ENCODE measurements at regions not wholly inside any gene's neighbourhood (a gene's known extent, or its start where the extent isn't known, plus 50 kb on each side); places are given as distances from the start of the nearest gene placed in this dataset.

- Histone ChIP-seq H3K9me3 (ENCODE audit: severe bottlenecking) (no peaks in the 10 kb centered on the region), H3K36me3 (no peaks in the 10 kb centered on the region), H3K27ac (no peak overlapping the region), H3K27me3 (ENCODE audit: insufficient read depth, low read depth, severe bottlenecking) (no peaks in the 10 kb centered on the region), H3K4me3 (ENCODE audit: low read depth, low read length) (no peak overlapping the region)
- DNase-seq, result no peak
- TF ChIP-seq, protein P1, sequence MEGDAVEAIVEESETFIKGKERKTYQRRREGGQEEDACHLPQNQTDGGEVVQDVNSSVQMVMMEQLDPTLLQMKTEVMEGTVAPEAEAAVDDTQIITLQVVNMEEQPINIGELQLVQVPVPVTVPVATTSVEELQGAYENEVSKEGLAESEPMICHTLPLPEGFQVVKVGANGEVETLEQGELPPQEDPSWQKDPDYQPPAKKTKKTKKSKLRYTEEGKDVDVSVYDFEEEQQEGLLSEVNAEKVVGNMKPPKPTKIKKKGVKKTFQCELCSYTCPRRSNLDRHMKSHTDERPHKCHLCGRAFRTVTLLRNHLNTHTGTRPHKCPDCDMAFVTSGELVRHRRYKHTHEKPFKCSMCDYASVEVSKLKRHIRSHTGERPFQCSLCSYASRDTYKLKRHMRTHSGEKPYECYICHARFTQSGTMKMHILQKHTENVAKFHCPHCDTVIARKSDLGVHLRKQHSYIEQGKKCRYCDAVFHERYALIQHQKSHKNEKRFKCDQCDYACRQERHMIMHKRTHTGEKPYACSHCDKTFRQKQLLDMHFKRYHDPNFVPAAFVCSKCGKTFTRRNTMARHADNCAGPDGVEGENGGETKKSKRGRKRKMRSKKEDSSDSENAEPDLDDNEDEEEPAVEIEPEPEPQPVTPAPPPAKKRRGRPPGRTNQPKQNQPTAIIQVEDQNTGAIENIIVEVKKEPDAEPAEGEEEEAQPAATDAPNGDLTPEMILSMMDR (IDR thresholded peaks at IDR 0.05; ENCODE audit: low read depth, low read length), result no peak
Measured at GRCh38 chr3:103968751-103969150, 1398.0 kb upstream of the ALCAM start.

DNA sequence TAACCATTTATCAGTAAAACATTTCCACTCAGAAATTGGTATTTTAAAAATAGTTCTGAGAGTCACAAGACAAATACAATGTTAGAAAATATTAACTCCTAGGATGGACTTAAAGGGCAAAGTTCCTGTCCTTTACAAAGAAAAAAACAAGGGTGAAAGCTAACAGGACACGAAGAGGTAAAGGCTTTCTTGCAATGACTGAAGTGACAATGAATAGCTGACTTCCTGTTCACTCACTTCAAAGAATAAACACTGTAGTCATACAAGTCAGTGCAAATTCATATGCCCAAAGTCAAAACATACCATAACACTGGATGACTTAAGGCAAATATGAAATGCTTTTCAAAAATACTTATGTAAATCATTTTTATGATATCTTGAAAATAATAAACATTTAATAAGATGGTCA is 1389.8 kb upstream of the ALCAM start:
- no peak overlapping the region for H3K4me3 ChIP-seq (ENCODE audit: low read depth, low read length)
- TF ChIP-seq, protein P1 (IDR thresholded peaks at IDR 0.05; ENCODE audit: low read depth, low read length), result no peak
- DNase-seq, result no peak
- no peaks in the 10 kb centered on the region for H3K36me3 ChIP-seq
- no peaks in the 10 kb centered on the region for H3K27me3 ChIP-seq (ENCODE audit: insufficient read depth, low read depth, severe bottlenecking)
- no peak overlapping the region for H3K27ac ChIP-seq
- H3K9me3 ChIP-seq (ENCODE audit: severe bottlenecking), result no peaks in the 10 kb centered on the region

GRCh38 chr3:103977417-103977816 is 1389.3 kb upstream of the ALCAM start:
- Histone ChIP-seq H3K27ac (no peak overlapping the region), H3K36me3 (no peaks in the 10 kb centered on the region), H3K9me3 (ENCODE audit: severe bottlenecking) (no peaks in the 10 kb centered on the region), H3K27me3 (ENCODE audit: insufficient read depth, low read depth, severe bottlenecking) (no peaks in the 10 kb centered on the region), H3K4me3 (ENCODE audit: low read depth, low read length) (no peak overlapping the region)
- TF ChIP-seq, protein P1 (IDR thresholded peaks at IDR 0.05; ENCODE audit: low read depth, low read length), result no peak
- no peak for DNase-seq

- no peak overlapping the region for H3K27ac ChIP-seq
- no peaks in the 10 kb centered on the region for H3K36me3 ChIP-seq
- H3K27me3 ChIP-seq (ENCODE audit: insufficient read depth, low read depth, severe bottlenecking), result no peaks in the 10 kb centered on the region
- H3K4me3 ChIP-seq (ENCODE audit: low read depth, low read length), result no peak overlapping the region
- H3K9me3 ChIP-seq (ENCODE audit: severe bottlenecking), result no peaks in the 10 kb centered on the region
- no peak for DNase-seq
- TF ChIP-seq, protein P1 (IDR thresholded peaks at IDR 0.05; ENCODE audit: low read depth, low read length), result 0 out of 2 replicates have a peak, but pooled peaks have one; percentile 15
Measured at GRCh38 chr3:103991461-103992115, 1375.1 kb upstream of the ALCAM start.

- H3K4me3 ChIP-seq (ENCODE audit: low read depth, low read length), result no peak overlapping the region
- no peaks in the 10 kb centered on the region for H3K9me3 ChIP-seq (ENCODE audit: severe bottlenecking)
- H3K27ac ChIP-seq, result no peak overlapping the region
- TF ChIP-seq, protein P1 (IDR thresholded peaks at IDR 0.05; ENCODE audit: low read depth, low read length), result no peak
- DNase-seq, result no peak
- H3K36me3 ChIP-seq, result no peaks in the 10 kb centered on the region
- no peaks in the 10 kb centered on the region for H3K27me3 ChIP-seq (ENCODE audit: insufficient read depth, low read depth, severe bottlenecking)
Measured at GRCh38 chr3:103992469-103992868, 1374.2 kb upstream of the ALCAM start.

DNA sequence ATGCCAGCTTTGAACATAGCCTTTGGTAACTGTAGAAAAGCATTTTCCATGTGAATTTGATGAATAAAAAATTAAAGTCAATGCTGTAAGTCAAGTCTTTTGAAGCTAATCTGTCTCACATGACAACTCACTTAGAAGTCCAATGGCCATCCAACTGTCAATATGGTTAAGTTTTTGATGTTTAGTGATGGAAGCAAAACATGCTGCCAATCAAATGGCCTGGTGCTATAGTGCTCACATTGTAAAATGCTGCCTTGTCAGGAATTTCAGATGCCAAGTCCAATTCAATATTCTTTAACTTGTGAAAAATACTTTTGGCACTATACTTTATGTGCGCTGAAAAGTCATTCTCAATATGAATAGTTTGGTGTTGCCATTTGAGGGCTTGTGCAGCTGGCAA is 1361.8 kb upstream of the ALCAM start:
- Histone ChIP-seq H3K27me3 (ENCODE audit: insufficient read depth, low read depth, severe bottlenecking) (no peaks in the 10 kb centered on the region), H3K9me3 (ENCODE audit: severe bottlenecking) (no peaks in the 10 kb centered on the region), H3K27ac (no peak overlapping the region), H3K36me3 (no peaks in the 10 kb centered on the region), H3K4me3 (ENCODE audit: low read depth, low read length) (no peak overlapping the region)
- TF ChIP-seq, protein P1 (IDR thresholded peaks at IDR 0.05; ENCODE audit: low read depth, low read length), result no peak
- DNase-seq, result no peak
